B cell (primary cell): ENCODE measurements at regions not wholly inside any gene's neighbourhood (a gene's known extent, or its start where the extent isn't known, plus 50 kb on each side); places are given as distances from the start of the nearest gene placed in this dataset.

Experiments used
- ATAC-seq: fragments of 200-7000 bp; cut with Tn5 transposase; one replicate; pipeline ENCODE4 v1.10.0; 2021; ENCODE audit warnings: low read depth, mild to moderate bottlenecking, moderate number of reproducible peaks, moderate library complexity
- CTCF ChIA-PET: fragments of 350-600 bp; sonication (Branson Sonifier 250); formaldehyde crosslinking; loops from one replicate; lab custom pipeline; 2021; ENCODE audit warnings: antibody characterized with exemption, inconsistent platforms; lab: Charles Lee
- POLR2A ChIA-PET: fragments of 350-600 bp; sonication (Branson Sonifier 250); formaldehyde crosslinking; loops from one replicate; lab custom pipeline; 2021; ENCODE audit warnings: antibody characterized with exemption; lab: Charles Lee
- DNase-seq: peaks from one replicate; pipeline ENCODE4 v3.0.0; 2013
- H2AFZ ChIP-seq: 2 replicates; pipeline ENCODE4 v1.6.1; 2012; ENCODE audit warnings: mild to moderate bottlenecking, low read depth, low read length; ENCODE audit not compliant: insufficient read depth, poor library complexity, severe bottlenecking
- H3K27ac ChIP-seq, 2 donors: 1 replicate in 1 of 2; 2 replicates in 1 of 2; pipeline ENCODE4 v1.5.1; 2012 to 2013; ENCODE audit warnings: low read length in 2 of 2, mild to moderate bottlenecking in 2 of 2, moderate library complexity in 1 of 2
- H3K27me3 ChIP-seq, 4 experiments: fragments of 200-600 bp in 1 of 4; sonication (generic) in 1 of 4; replicated peaks in 1 of 4; 1 replicate in 2 of 4; 2 replicates in 2 of 4; pipeline versions ENCODE4 v1.6.1 to v1.7.0; 2013 to 2016; ENCODE audit warnings: low read length in 3 of 4, mild to moderate bottlenecking in 2 of 4, mixed read lengths in 1 of 4, moderate library complexity in 1 of 4; ENCODE audit not compliant: insufficient read depth in 4 of 4, control insufficient read depth in 3 of 4; ENCODE audit errors: control extremely low read depth in 1 of 4
- H3K36me3 ChIP-seq, 2 experiments: replicated peaks in 1 of 2; 1 replicate in 1 of 2; 2 replicates in 1 of 2; pipeline versions ENCODE4 v1.6.1 to v1.7.1; 2013; ENCODE audit warnings: low read length in 1 of 2; ENCODE audit not compliant: insufficient read depth in 2 of 2, control insufficient read depth in 1 of 2; ENCODE audit errors: control extremely low read depth in 1 of 2, extremely low read depth in 1 of 2
- H3K4me1 ChIP-seq, 2 donors: fragments of 200-600 bp in 1 of 2; sonication (generic) in 1 of 2; 1 replicate in 1 of 2; 2 replicates in 1 of 2; pipeline versions ENCODE4 v1.5.1 to v1.6.1; 2013 to 2017; ENCODE audit warnings: low read length in 2 of 2; ENCODE audit not compliant: control insufficient read depth in 2 of 2, insufficient read depth in 2 of 2
- H3K4me2 ChIP-seq: replicated peaks from 2 replicates; pipeline ENCODE3; 2012; ENCODE audit warnings: mild to moderate bottlenecking, low read depth, low read length; ENCODE audit not compliant: poor library complexity, severe bottlenecking
- H3K4me3 ChIP-seq, 5 experiments: fragments of 200-600 bp in 1 of 5; sonication (generic) in 1 of 5; 1 replicate in 3 of 5; 2 replicates in 2 of 5; pipeline versions ENCODE4 v1.5.1 to v1.7.0; 2011 to 2016; ENCODE audit warnings: low read length in 4 of 5, mild to moderate bottlenecking in 4 of 5, low read depth in 2 of 5, control low read depth in 1 of 5, moderate library complexity in 1 of 5; ENCODE audit not compliant: insufficient read depth in 1 of 5; ENCODE audit errors: control extremely low read depth in 1 of 5, extremely low read depth in 1 of 5
- H3K79me2 ChIP-seq: fragments of 200-600 bp; sonication (generic); one replicate; pipeline ENCODE4 v1.6.0; 2016; ENCODE audit warnings: low read length; ENCODE audit not compliant: control insufficient read depth, insufficient read depth
- H3K9ac ChIP-seq: fragments of 200-600 bp; sonication (generic); 2 replicates; pipeline ENCODE4 v1.6.1; 2017; ENCODE audit warnings: mild to moderate bottlenecking, low read length, moderate library complexity
- H3K9me3 ChIP-seq, 3 donors: one replicate each; pipeline versions ENCODE4 v1.6.1 to v1.7.1; 2013; ENCODE audit warnings: low read length in 2 of 3; ENCODE audit not compliant: control insufficient read depth in 2 of 3, insufficient read depth in 1 of 3; ENCODE audit errors: control extremely low read depth in 1 of 3
- H4K20me1 ChIP-seq: 2 replicates; pipeline ENCODE4 v1.6.0; 2012; ENCODE audit warnings: mild to moderate bottlenecking, low read length; ENCODE audit not compliant: insufficient read depth, control insufficient read depth, poor library complexity, severe bottlenecking
- H3K27ac Mint-ChIP-seq: one replicate; pipeline ENCODE4 v1.8.0; 2021; ENCODE audit warnings: mixed read lengths
- H3K27me3 Mint-ChIP-seq: one replicate; pipeline ENCODE4 v1.8.0; 2021; ENCODE audit warnings: mixed read lengths
- H3K4me1 Mint-ChIP-seq: one replicate; pipeline ENCODE4 v1.8.0; 2021; ENCODE audit warnings: mixed read lengths
- H3K4me3 Mint-ChIP-seq: one replicate; pipeline ENCODE4 v1.8.0; 2021; ENCODE audit warnings: mixed read lengths
- H3K9me3 Mint-ChIP-seq: one replicate; pipeline ENCODE4 v1.8.0; 2022; ENCODE audit warnings: mixed read lengths; ENCODE audit not compliant: insufficient read depth
- CTCF ChIP-seq: fragments of 200-600 bp; IDR thresholded peaks from one replicate; pipeline ENCODE4 v1.8.0; 2022; ENCODE audit warnings: antibody characterized with exemption, mild to moderate bottlenecking
- EZH2 ChIP-seq: IDR thresholded peaks from 2 replicates; pipeline ENCODE4 v1.6.1; 2012; ENCODE audit warnings: borderline replicate concordance, low read depth, mild to moderate bottlenecking, moderate library complexity, low read length; ENCODE audit not compliant: insufficient read depth, poor library complexity, severe bottlenecking
- WGBS: methylation state at CpG from one replicate; pipeline ENCODE4 v1.1.5; 2013; ENCODE audit warnings: missing lambda C conversion rate; ENCODE audit not compliant: insufficient coverage; 5-methylcytosine and 5-hydroxymethylcytosine counted together
- intact Hi-C: fragments of 100-400 bp; cut with micrococcal nuclease; formaldehyde crosslinking; loops from one replicate; pipeline ENCODE4 v1.10.0; 2022

- no peaks in the 10 kb centered on the region for H3K4me1 Mint-ChIP-seq
- H2AFZ ChIP-seq, result no peak overlapping the region
- no peaks in the 10 kb centered on the region for H3K36me3 ChIP-seq
- no peaks in the 10 kb centered on the region for H4K20me1 ChIP-seq
- no peak for DNase-seq
- H3K4me3 ChIP-seq, result no peak overlapping the region
- no peaks in the 10 kb centered on the region for H3K27me3 ChIP-seq
- no peak overlapping the region for H3K4me2 ChIP-seq
- H3K4me1 ChIP-seq, result no peaks in the 10 kb centered on the region
- peaks cover 3% of the 10 kb centered on the region for H3K27me3 Mint-ChIP-seq
- H3K9ac ChIP-seq, result no peak overlapping the region
- TF ChIP-seq CTCF (no peak), EZH2 (no peak)
- H3K27ac ChIP-seq, result no peak overlapping the region
- intact Hi-C loops, result no loop called here
- CTCF ChIA-PET, result no interaction called here
- H3K9me3 Mint-ChIP-seq, result no peaks in the 10 kb centered on the region
- no peak for ATAC-seq
- H3K9me3 ChIP-seq, result peaks cover 0 to 3% (median 0%) of the 10 kb centered on the region in 3 donors
- 67% methylated on average over 1 of the region's 1 CpG for WGBS
- no peak overlapping the region for H3K4me3 Mint-ChIP-seq
- H3K79me2 ChIP-seq, result no peaks in the 10 kb centered on the region
- no peak overlapping the region for H3K27ac Mint-ChIP-seq
- POLR2A ChIA-PET, result no interaction called here
These were observed 312.0 kb upstream of the TMTC4 start for GRCh38 chr13:100986571-100986970.

GRCh38 chr13:100984085-100984705 lies 309.6 kb upstream of the TMTC4 start:
- Mint-ChIP-seq H3K27me3 (peaks cover 3% of the 10 kb centered on the region), H3K4me1 (no peaks in the 10 kb centered on the region), H3K9me3 (no peaks in the 10 kb centered on the region), H3K4me3 (no peak overlapping the region), H3K27ac (no peak overlapping the region)
- Histone ChIP-seq H3K4me3 (no peak overlapping the region), H3K79me2 (no peaks in the 10 kb centered on the region), H2AFZ (no peak overlapping the region), H3K4me1 (no peaks in the 10 kb centered on the region), H4K20me1 (no peaks in the 10 kb centered on the region), H3K9me3 (peaks cover 0 to 3% (median 0%) of the 10 kb centered on the region in 3 donors), H3K4me2 (no peak overlapping the region), H3K27me3 (no peaks in the 10 kb centered on the region), H3K27ac (no peak overlapping the region), H3K9ac (no peak overlapping the region), H3K36me3 (no peaks in the 10 kb centered on the region)
- CTCF ChIA-PET, result no interaction called here
- POLR2A ChIA-PET, result no interaction called here
- intact Hi-C loops, result no loop called here
- 50% methylated on average over 1 of the region's 3 CpGs for WGBS
- DNase-seq (no peak), ATAC-seq (no peak)
- TF ChIP-seq CTCF, result no peak
- TF ChIP-seq EZH2, result no peak
